Upper lobe of left lung (tissue), 4 donors: ENCODE measurements at regions not wholly inside any gene's neighbourhood (a gene's known extent, or its start where the extent isn't known, plus 50 kb on each side); places are given as distances from the start of the nearest gene placed in this dataset.

Experiments used
- EP300 ChIP-seq, 4 donors: sonication (generic); formaldehyde crosslinking; IDR thresholded peaks; one replicate each; pipeline ENCODE4 v1.5.1; 2017; ENCODE audit warnings: antibody characterized with exemption in 4 of 4, control low read depth in 2 of 4
- POLR2A ChIP-seq, 4 donors: fragments of 450-650 bp; IDR thresholded peaks; one replicate each; pipeline ENCODE4 v1.5.1; 2016 to 2017; ENCODE audit warnings: antibody characterized with exemption in 4 of 4, mild to moderate bottlenecking in 2 of 4

DNA sequence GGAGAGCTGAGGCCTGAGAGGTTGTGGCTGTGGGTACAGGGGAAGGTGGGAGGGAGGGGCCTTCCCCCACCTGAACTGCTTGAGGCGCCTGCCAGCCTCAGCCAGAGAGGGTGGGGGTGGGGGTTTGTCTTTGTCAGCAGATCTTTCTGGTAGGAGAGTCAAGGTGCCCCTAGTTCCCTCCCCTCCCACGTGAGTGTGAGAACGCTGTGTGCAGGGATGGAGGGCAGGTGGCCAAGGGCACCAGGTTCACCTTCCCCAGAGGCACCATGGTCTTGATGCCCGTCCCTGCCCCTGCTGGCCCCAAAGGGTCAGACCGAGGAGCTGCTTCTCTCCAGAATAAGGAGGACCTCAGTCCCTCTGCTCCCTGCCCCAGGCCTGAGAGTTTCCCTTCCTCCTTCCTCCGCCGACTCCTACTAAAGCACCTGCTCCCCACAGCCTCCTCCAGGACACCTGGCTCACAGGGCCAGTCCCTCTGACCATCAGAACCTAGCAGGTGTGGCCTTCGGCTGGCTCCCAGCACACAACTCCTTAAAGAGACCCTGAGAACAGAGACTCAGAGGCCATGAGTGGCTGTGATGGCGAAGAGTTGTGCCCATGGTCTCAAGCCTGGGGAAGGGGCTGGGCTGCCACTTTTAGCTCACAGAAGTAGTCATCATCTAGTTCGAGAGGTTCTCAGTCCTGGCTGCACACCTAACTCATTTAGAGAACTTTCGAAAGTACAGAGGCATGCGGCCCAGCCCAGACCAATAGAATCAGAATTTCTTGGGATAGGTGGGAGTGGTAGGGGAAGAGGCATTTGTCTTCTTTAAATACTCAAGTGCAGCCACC, 113.2 kb upstream of the LHX1 start:
- TF ChIP-seq POLR2A (IDR thresholded peaks at IDR 0.05) (no peak), EP300 (IDR thresholded peaks at IDR 0.05) (no peak)
